K562 (cell line): ENCODE measurements at regions not wholly inside any gene's neighbourhood (a gene's known extent, or its start where the extent isn't known, plus 50 kb on each side); places are given as distances from the start of the nearest gene placed in this dataset.

ENCODE experiments used
- ATAC-seq: fragments of 200-7000 bp; cut with Tn5 transposase; 3 replicates; pipeline ENCODE4 v1.9.1; 2020; ENCODE audit warnings: moderate library complexity
- BruUV-seq: library from RNA; stranded (reverse); fragments of 400-500 nt; replicated peaks from 2 replicates; lab custom pipeline; 2021; lab: Mats Ljungman, UMichigan
- CTCF ChIA-PET: fragments of 300-600 bp; formaldehyde crosslinking; extraction: SDS; loops from one replicate; lab custom pipeline; 2021; ENCODE audit warnings: low intra/inter-chr PET ratio; lab: Yijun Ruan, JAX
- POLR2A ChIA-PET: fragments of 300-600, 350-650 bp; sonication (Branson Sonifier 250); formaldehyde crosslinking; extraction: SDS; loops from one replicate; lab custom pipeline; 2021; ENCODE audit warnings: antibody characterized with exemption, inconsistent platforms; lab: Yijun Ruan, JAX
- DNase-seq, 4 experiments: peaks; one replicate each; pipeline versions ENCODE4 v3.0.0 to v3.0.0-alpha.2; 2011 to 2018; ENCODE audit warnings: low spot score in 3 of 4, mixed read lengths in 3 of 4; ENCODE audit errors: extremely low read depth in 1 of 4
- FAIRE-seq: peaks from 2 replicates; lab custom pipeline; 2011; peaks lifted over from hg19 to GRCh38; lab: Jason Lieb, UNC
- H2AFZ ChIP-seq: 2 replicates; pipeline ENCODE4 v1.6.0; 2011; ENCODE audit warnings: low read depth, low read length, control low read depth, inconsistent platforms
- H3K27ac ChIP-seq: fragments of 200-600 bp; 3 replicates; pipeline ENCODE4 v1.8.0; 2011; ENCODE audit warnings: low read depth, mild to moderate bottlenecking, control low read depth, inconsistent platforms, low read length, moderate library complexity, mixed read lengths; ENCODE audit errors: extremely low read depth
- H3K27me3 ChIP-seq, 2 experiments: fragments of 300-600 bp in 1 of 2; 2 replicates in 1 of 2; 3 replicates in 1 of 2; pipeline versions ENCODE4 v1.6.0 to v1.8.0; 2011; ENCODE audit warnings: inconsistent platforms in 2 of 2, low read length in 2 of 2, mild to moderate bottlenecking in 1 of 2, mixed read lengths in 1 of 2, moderate library complexity in 1 of 2; ENCODE audit not compliant: control insufficient read depth in 2 of 2, insufficient read depth in 2 of 2
- H3K36me3 ChIP-seq: fragments of 300-600 bp; 3 replicates; pipeline ENCODE4 v1.8.0; 2011; ENCODE audit warnings: mild to moderate bottlenecking, low read length, inconsistent platforms; ENCODE audit not compliant: control insufficient read depth, insufficient read depth
- H3K4me1 ChIP-seq, 2 experiments: fragments of 200-600 bp in 1 of 2; replicated peaks in 1 of 2; 2 replicates in 1 of 2; 3 replicates in 1 of 2; pipeline versions ENCODE4 v1.5.1 to v1.8.0; 2011; ENCODE audit warnings: inconsistent platforms in 2 of 2, low read length in 2 of 2, mild to moderate bottlenecking in 1 of 2, mixed read lengths in 1 of 2, moderate library complexity in 1 of 2; ENCODE audit not compliant: control insufficient read depth in 2 of 2, insufficient read depth in 2 of 2
- H3K4me2 ChIP-seq: 2 replicates; pipeline ENCODE4 v1.6.1; 2011; ENCODE audit warnings: low read length, control low read depth, inconsistent platforms, mixed read lengths; ENCODE audit not compliant: insufficient read depth
- H3K4me3 ChIP-seq: fragments of 200-600 bp; sonication (generic), shearing (Covaris generic); 2 replicates; pipeline ENCODE4 v1.5.1; 2016; ENCODE audit warnings: control low read depth, inconsistent platforms
- H3K79me2 ChIP-seq: fragments of 200-600 bp; 3 replicates; pipeline ENCODE4 v1.8.0; 2011; ENCODE audit warnings: low read length, inconsistent platforms; ENCODE audit not compliant: control insufficient read depth, insufficient read depth
- H3K9ac ChIP-seq, 2 experiments: 2 replicates each; pipeline versions ENCODE4 v1.6.0 to v1.6.1; 2011; ENCODE audit warnings: low read depth in 2 of 2, low read length in 2 of 2, control low read depth in 1 of 2, inconsistent platforms in 1 of 2, mild to moderate bottlenecking in 1 of 2, mixed read lengths in 1 of 2; ENCODE audit not compliant: insufficient read depth in 1 of 2
- H3K9me1 ChIP-seq: one replicate; pipeline ENCODE4 v1.6.0; 2011; ENCODE audit warnings: inconsistent platforms, mild to moderate bottlenecking, low read length, moderate library complexity; ENCODE audit not compliant: control insufficient read depth, insufficient read depth
- H3K9me3 ChIP-seq: replicated peaks from 2 replicates; pipeline ENCODE4 v1.5.1; 2011; ENCODE audit warnings: low read depth, low read length, inconsistent platforms; ENCODE audit not compliant: control insufficient read depth, insufficient read depth
- H4K20me1 ChIP-seq: replicated peaks from 2 replicates; pipeline ENCODE4 v1.6.1; 2011; ENCODE audit warnings: low read length, inconsistent platforms, mixed read lengths; ENCODE audit not compliant: control insufficient read depth, insufficient read depth
- BACH1 ChIP-seq: fragments of 200-800 bp; sonication (Bioruptor generic); IDR thresholded peaks from 2 replicates; pipeline ENCODE4 v1.6.1; 2016; ENCODE audit warnings: missing genetic modification characterization, missing compliant biosample characterization
- CLOCK ChIP-seq: fragments of 250-450 bp; sonication (Bioruptor Pico); IDR thresholded peaks from 2 replicates; pipeline ENCODE4 v1.4.0; 2020; ENCODE audit warnings: mild to moderate bottlenecking, moderate library complexity, borderline replicate concordance
- CTCF ChIP-seq, 3 experiments: IDR thresholded peaks in 2 of 3; conservative IDR thresholded peaks in 1 of 3; 2 replicates each; pipeline ENCODE4 v1.5.1; 2011 to 2012; ENCODE audit warnings: low read length in 3 of 3, mild to moderate bottlenecking in 3 of 3, control low read depth in 2 of 3, improper control_type of control experiment in 1 of 3, inconsistent platforms in 1 of 3, low read depth in 1 of 3, mixed read lengths in 1 of 3, moderate library complexity in 1 of 3; ENCODE audit not compliant: insufficient read depth in 2 of 3
- FOXO4 ChIP-seq: fragments of 450-650 bp; formaldehyde crosslinking; IDR thresholded peaks from 2 replicates; pipeline ENCODE4 v1.4.0; 2020; ENCODE audit warnings: mild to moderate bottlenecking, moderate library complexity
- GTF2E2 ChIP-seq: fragments of 200-800 bp; sonication (Bioruptor generic); IDR thresholded peaks from 2 replicates; pipeline ENCODE4 v1.6.1; 2016; ENCODE audit warnings: missing genetic modification characterization, missing compliant biosample characterization
- HOMEZ ChIP-seq: fragments of 250-450 bp; sonication (Bioruptor Pico); IDR thresholded peaks from 2 replicates; pipeline ENCODE4 v1.4.0; 2020; ENCODE audit warnings: mild to moderate bottlenecking, moderate library complexity
- MAFF ChIP-seq: IDR thresholded peaks from 2 replicates; pipeline ENCODE4 v1.6.1; 2012; ENCODE audit warnings: low read length, improper control_type of control experiment
- MIER1 ChIP-seq: fragments of 450-650 bp; IDR thresholded peaks from 2 replicates; pipeline ENCODE4 v1.6.1; 2016; ENCODE audit warnings: antibody characterized with exemption, mild to moderate bottlenecking, low read depth
- POLR2AphosphoS5 ChIP-seq: IDR thresholded peaks from 2 replicates; pipeline ENCODE4 v1.6.1; 2011; ENCODE audit warnings: mild to moderate bottlenecking, low read depth, low read length, moderate library complexity; ENCODE audit not compliant: control insufficient read depth, insufficient read depth
- TAF15 ChIP-seq: fragments of 200-400 bp; formaldehyde crosslinking; IDR thresholded peaks from 2 replicates; pipeline ENCODE4 v1.6.1; 2017; ENCODE audit warnings: mild to moderate bottlenecking, low read depth, low read length, moderate library complexity
- TCF3 ChIP-seq: sonication (generic); formaldehyde crosslinking; IDR thresholded peaks from 2 replicates; pipeline ENCODE4 v1.4.0; 2020; ENCODE audit warnings: mild to moderate bottlenecking, missing genetic modification reagents
- XRCC5 ChIP-seq: fragments of 200-400 bp; formaldehyde crosslinking; IDR thresholded peaks from 2 replicates; pipeline ENCODE4 v1.6.1; 2017; ENCODE audit warnings: low read depth, mild to moderate bottlenecking, low read length
- ZNF586 ChIP-seq: fragments of 450-650 bp; formaldehyde crosslinking; conservative IDR thresholded peaks from 2 replicates; pipeline ENCODE4 v1.4.0; 2020; ENCODE audit warnings: mild to moderate bottlenecking, moderate library complexity
- ZNF644 ChIP-seq: fragments of 200-800 bp; sonication (Bioruptor generic); IDR thresholded peaks from 2 replicates; pipeline ENCODE4 v1.6.1; 2016; ENCODE audit warnings: low read depth, missing genetic modification characterization, missing compliant biosample characterization
- ZSCAN29 ChIP-seq: fragments of 450-650 bp; IDR thresholded peaks from 2 replicates; pipeline ENCODE4 v1.6.1; 2017
- WGBS: fragments of 100-300 bp; shearing (Covaris generic); methylation state at CpG from one replicate; pipeline ENCODE4 v1.1.6; 2016; ENCODE audit warnings: low coverage, mixed read lengths; ENCODE audit not compliant: insufficient coverage; ENCODE audit errors: missing lambda C conversion rate; 5-methylcytosine and 5-hydroxymethylcytosine counted together
- in situ Hi-C: fragments of 300-500 bp; cut with MboI; formaldehyde crosslinking; loops from 4 replicates; pipeline ENCODE4 v1.15.0; 2018; ENCODE audit warnings: inconsistent platforms, mixed read lengths
- intact Hi-C: fragments of 100-400 bp; cut with micrococcal nuclease; formaldehyde crosslinking; loops from 2 replicates; pipeline ENCODE4 v1.14.2; 2022

- Histone ChIP-seq H3K9ac (no peak overlapping the region), H3K4me2 (no peak overlapping the region), H3K36me3 (no peaks in the 10 kb centered on the region), H3K9me3 (no peaks in the 10 kb centered on the region), H4K20me1 (no peaks in the 10 kb centered on the region), H3K9me1 (no peaks in the 10 kb centered on the region), H2AFZ (no peak overlapping the region), H3K27me3 (peaks cover 0 to 31% of the 10 kb centered on the region in 2 experiments; a peak in 2 of 5 replicates), H3K79me2 (no peaks in the 10 kb centered on the region), H3K4me3 (no peak overlapping the region), H3K4me1 (peaks cover 0 to 5% of the 10 kb centered on the region in 2 experiments; a peak in 1 of 5 replicates), H3K27ac (no peak overlapping the region)
- ChIA-PET POLR2A (no interaction called here), CTCF (no interaction called here)
- intact Hi-C loops = no loop called here
- BruUV-seq = no TSS peak
- no peak for DNase-seq
- in situ Hi-C loops = no loop called here
- no peak for FAIRE-seq
- ATAC-seq = no peak
- 1% methylated on average over 7 of the region's 7 CpGs for WGBS
- TF ChIP-seq POLR2AphosphoS5 (no peak), ZSCAN29 (no peak), XRCC5 (no peak), ZNF586 (no peak), BACH1 (tag) (no peak), CLOCK (CRISPR knock-in tag) (no peak), MIER1 (no peak), FOXO4 (CRISPR knock-in tag) (no peak), TAF15 (no peak), MAFF (no peak), HOMEZ (CRISPR knock-in tag) (no peak), CTCF (IDR thresholded peaks at IDR 0.05 in 2 of 3, conservative IDR thresholded peaks at IDR 0.05 in 1 of 3; ENCODE audit: insufficient read depth in 2 of 3, low read depth in 1 of 3, low read length in 3 of 3) (no peak), ZNF644 (tag) (no peak), TCF3 (no peak), GTF2E2 (tag) (no peak)
Measured at GRCh38 chr7:54831644-54832095, 72.7 kb upstream of the SEC61G start.
